Activated naive CD4-positive, alpha-beta T cell treated with anti-CD3 and anti-CD28 coated beads for 36 hours (primary cell): ENCODE measurements at regions not wholly inside any gene's neighbourhood (a gene's known extent, or its start where the extent isn't known, plus 50 kb on each side); places are given as distances from the start of the nearest gene placed in this dataset.

ENCODE experiments used
- CTCF ChIA-PET: fragments of 350-600 bp; sonication (Branson Sonifier 250); formaldehyde crosslinking; loops from one replicate; lab custom pipeline; 2021; ENCODE audit warnings: antibody characterized with exemption; lab: Charles Lee
- DNase-seq: peaks from one replicate; pipeline ENCODE4 v3.0.0-alpha.2; 2020
- H3K27ac Mint-ChIP-seq: one replicate; pipeline ENCODE4 v1.8.0; 2021; ENCODE audit warnings: mild to moderate bottlenecking, mixed read lengths
- H3K27me3 Mint-ChIP-seq: one replicate; pipeline ENCODE4 v1.8.0; 2021; ENCODE audit warnings: low read depth, mixed read lengths
- H3K36me3 Mint-ChIP-seq: one replicate; pipeline ENCODE4 v1.8.0; 2021; ENCODE audit warnings: low read depth, mixed read lengths
- H3K4me1 Mint-ChIP-seq: one replicate; pipeline ENCODE4 v1.8.0; 2021; ENCODE audit warnings: low read depth, mixed read lengths
- H3K4me3 Mint-ChIP-seq: one replicate; pipeline ENCODE4 v1.8.0; 2021; ENCODE audit warnings: mild to moderate bottlenecking, moderate library complexity, mixed read lengths
- H3K9me3 Mint-ChIP-seq: one replicate; pipeline ENCODE4 v1.8.0; 2021; ENCODE audit warnings: mixed read lengths
- intact Hi-C: fragments of 100-400 bp; cut with micrococcal nuclease; formaldehyde crosslinking; loops from one replicate; pipeline ENCODE4 v1.15.1; 2023

DNA sequence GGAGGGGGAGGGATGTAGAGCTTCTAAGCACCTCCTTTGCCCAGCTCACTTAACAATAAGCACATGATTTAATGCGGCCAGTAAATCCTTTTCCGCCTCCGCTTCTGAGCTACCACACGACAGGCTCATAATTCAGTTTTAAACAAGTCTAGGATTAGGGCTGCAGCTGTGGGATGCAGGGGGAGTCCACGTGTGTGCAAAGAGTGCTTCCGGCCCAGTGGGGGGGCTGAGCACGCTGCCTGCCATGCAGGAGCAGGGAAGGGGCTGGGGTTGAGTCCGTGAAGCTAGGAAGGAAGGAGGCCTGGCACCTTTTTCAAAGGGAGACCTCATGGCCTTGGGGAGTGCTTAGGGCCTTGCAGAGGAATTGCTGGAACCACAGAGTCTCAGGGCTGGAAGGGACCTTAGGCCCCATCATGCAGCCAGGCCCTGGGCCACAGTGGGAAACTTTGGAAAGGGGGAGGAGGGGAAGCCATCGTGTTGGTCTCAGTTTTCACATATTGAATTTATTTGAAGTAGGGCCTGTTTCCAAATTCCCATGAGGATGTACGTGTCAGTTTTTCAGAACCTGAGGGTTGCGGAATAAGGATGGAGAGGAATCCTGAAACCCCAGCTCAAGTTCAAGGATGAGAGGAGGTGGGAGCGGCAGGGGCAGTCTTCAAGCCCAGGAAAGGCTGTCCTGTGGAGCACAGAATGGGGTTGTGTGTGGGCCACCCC is 96.1 kb downstream of the VEGFA start:
- Mint-ChIP-seq H3K27ac (no peak overlapping the region), H3K9me3 (no peaks in the 10 kb centered on the region), H3K36me3 (no peaks in the 10 kb centered on the region), H3K4me1 (no peaks in the 10 kb centered on the region), H3K27me3 (no peaks in the 10 kb centered on the region), H3K4me3 (no peak overlapping the region)
- intact Hi-C loops = no loop called here
- no peak for DNase-seq
- CTCF ChIA-PET = interaction anchor here (0.7 to 0.9 kb wide), 2 partner anchors 196 to 212 kb away, joined by 3 read pairs; no protein-coding TSS in a partner anchor

DNA sequence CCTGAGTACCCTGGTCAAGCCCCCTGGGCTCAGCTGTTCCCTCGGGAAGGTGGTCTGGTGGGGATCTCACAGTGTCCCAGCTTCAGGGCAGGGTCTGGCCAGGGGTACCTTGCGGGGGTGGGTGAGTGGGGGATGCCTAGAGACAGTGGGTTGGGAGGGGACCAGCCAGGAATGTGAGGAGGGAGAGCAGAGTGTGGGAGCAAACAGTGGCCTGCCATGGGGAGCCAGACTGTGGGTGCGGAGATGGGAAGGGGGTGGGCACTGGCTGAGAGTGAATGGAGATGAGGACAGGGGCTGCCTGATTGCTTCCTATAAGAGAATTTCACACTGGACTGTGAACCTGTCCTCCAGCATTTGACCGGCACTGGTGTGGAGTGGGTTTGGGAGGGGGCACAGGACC is 95.1 kb downstream of the VEGFA start:
- no peak overlapping the region for H3K27ac Mint-ChIP-seq
- no peak overlapping the region for H3K4me3 Mint-ChIP-seq
- no peaks in the 10 kb centered on the region for H3K9me3 Mint-ChIP-seq
- no peaks in the 10 kb centered on the region for H3K36me3 Mint-ChIP-seq
- H3K4me1 Mint-ChIP-seq = no peaks in the 10 kb centered on the region
- CTCF ChIA-PET = interaction anchor here (0.7 kb wide), 1 partner anchor 197 kb away, joined by 3 read pairs; no protein-coding TSS in a partner anchor
- no peak for DNase-seq
- H3K27me3 Mint-ChIP-seq = no peaks in the 10 kb centered on the region
- intact Hi-C loops = no loop called here

DNA sequence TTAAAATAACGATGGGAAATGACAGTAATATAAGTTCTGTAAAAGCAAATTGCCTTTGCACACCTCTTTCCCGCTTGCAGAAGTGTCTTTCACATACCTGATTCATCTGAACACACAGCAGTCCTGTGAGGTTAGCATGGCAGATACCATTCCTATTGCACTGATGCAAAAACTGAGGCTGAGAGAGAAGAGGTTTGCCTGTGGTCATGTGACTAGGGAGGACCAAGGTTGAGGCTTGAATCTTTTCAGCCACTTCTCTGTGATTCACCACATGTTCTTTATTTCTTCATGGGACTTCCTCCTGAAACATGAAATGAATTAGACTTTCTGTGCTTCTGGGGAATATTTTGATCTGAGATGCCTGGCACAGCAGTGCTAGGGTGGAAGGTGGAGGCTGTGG is 92.9 kb downstream of the VEGFA start:
- intact Hi-C loops = no loop called here
- H3K27me3 Mint-ChIP-seq = no peaks in the 10 kb centered on the region
- H3K36me3 Mint-ChIP-seq = no peaks in the 10 kb centered on the region
- no peak for DNase-seq
- CTCF ChIA-PET = no interaction called here
- H3K27ac Mint-ChIP-seq = no peak overlapping the region
- no peaks in the 10 kb centered on the region for H3K4me1 Mint-ChIP-seq
- H3K4me3 Mint-ChIP-seq = no peak overlapping the region
- H3K9me3 Mint-ChIP-seq = no peaks in the 10 kb centered on the region

DNA sequence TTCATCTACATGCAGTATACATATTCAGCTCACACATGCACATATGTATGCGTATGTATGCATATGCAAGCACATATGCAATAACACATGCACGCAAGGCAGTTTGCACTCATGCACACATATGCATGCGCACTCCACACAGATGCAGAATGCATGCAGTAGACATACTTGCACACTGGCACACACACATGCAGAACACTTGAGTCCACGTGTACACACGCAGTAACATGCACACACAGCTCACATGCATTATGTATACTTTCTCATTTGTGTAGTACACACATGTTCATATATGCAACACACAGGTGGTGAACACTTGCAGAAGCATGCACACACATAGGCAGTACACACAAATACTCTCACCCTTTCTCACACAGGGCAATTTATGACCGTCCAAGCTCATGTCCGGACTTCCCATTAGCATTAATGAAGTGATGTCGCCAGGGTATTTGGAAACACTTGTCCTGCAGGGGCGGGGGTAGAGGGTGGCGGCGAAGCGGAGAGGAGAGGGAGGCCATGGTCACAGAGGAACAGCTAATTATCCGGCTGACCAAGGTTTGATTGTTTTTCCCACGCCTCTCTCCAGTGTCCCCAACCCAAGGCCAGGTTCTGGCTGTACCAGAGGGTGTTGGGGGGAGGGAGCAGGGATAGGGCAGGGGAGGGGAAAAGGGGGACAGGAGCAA is 91.3 kb downstream of the VEGFA start:
- Mint-ChIP-seq H3K4me1 (no peaks in the 10 kb centered on the region), H3K4me3 (no peak overlapping the region), H3K27ac (no peak overlapping the region), H3K36me3 (no peaks in the 10 kb centered on the region), H3K9me3 (no peaks in the 10 kb centered on the region), H3K27me3 (no peaks in the 10 kb centered on the region)
- DNase-seq = no peak
- CTCF ChIA-PET = interaction anchor here (1.2 kb wide), 1 partner anchor 33 kb away, joined by 4 read pairs; no protein-coding TSS in a partner anchor
- intact Hi-C loops = no loop called here

DNA sequence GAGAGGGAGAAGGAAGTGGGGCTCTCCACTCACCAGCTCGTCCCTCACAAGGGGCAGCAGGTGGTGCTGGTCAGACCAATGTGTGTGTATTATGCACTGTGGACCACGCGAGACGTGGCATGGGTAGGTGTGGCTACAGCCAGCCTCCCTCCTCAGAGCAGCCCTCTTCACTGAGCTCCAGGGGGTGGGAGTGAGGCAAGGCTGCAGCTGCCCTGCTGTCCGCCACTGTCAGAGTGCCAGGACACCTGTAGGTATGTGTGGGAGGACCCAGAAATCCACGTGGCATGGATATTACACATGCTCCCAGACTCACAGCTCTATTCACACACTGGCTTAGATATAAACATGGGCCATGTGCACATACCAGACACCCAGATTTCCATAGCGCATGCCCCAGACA is 90.3 kb downstream of the VEGFA start:
- Mint-ChIP-seq H3K4me1 (no peaks in the 10 kb centered on the region), H3K27me3 (no peaks in the 10 kb centered on the region), H3K36me3 (no peaks in the 10 kb centered on the region), H3K9me3 (no peaks in the 10 kb centered on the region), H3K4me3 (no peak overlapping the region), H3K27ac (no peak overlapping the region)
- intact Hi-C loops = no loop called here
- no peak for DNase-seq
- CTCF ChIA-PET = interaction anchor here (0.6 to 1.2 kb wide), 2 partner anchors 34 to 242 kb away, joined by 3 to 4 read pairs; no protein-coding TSS in a partner anchor

DNA sequence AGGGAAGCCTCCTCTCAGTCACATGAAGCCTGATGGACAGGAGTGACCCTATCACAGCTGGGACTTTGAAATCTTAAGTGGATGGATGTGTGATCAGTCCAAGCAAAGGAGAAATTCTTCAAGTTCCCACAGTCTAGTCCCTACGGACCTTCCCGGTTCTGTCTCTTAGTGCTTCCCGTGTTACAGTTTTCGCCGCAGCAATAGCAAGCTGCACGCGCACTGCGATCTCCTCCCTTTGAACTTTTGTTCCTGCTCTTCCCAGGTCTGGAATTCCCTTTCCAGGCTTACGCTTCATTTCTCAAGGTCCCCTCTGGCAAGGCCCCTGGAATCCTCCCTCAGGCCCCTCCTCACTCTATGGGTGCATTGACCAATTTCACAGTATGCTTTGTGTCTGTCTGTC is 89.2 kb downstream of the VEGFA start:
- Mint-ChIP-seq H3K36me3 (no peaks in the 10 kb centered on the region), H3K4me3 (no peak overlapping the region), H3K4me1 (no peaks in the 10 kb centered on the region), H3K9me3 (no peaks in the 10 kb centered on the region), H3K27ac (no peak overlapping the region), H3K27me3 (no peaks in the 10 kb centered on the region)
- no peak for DNase-seq
- CTCF ChIA-PET = no interaction called here
- intact Hi-C loops = no loop called here

DNA sequence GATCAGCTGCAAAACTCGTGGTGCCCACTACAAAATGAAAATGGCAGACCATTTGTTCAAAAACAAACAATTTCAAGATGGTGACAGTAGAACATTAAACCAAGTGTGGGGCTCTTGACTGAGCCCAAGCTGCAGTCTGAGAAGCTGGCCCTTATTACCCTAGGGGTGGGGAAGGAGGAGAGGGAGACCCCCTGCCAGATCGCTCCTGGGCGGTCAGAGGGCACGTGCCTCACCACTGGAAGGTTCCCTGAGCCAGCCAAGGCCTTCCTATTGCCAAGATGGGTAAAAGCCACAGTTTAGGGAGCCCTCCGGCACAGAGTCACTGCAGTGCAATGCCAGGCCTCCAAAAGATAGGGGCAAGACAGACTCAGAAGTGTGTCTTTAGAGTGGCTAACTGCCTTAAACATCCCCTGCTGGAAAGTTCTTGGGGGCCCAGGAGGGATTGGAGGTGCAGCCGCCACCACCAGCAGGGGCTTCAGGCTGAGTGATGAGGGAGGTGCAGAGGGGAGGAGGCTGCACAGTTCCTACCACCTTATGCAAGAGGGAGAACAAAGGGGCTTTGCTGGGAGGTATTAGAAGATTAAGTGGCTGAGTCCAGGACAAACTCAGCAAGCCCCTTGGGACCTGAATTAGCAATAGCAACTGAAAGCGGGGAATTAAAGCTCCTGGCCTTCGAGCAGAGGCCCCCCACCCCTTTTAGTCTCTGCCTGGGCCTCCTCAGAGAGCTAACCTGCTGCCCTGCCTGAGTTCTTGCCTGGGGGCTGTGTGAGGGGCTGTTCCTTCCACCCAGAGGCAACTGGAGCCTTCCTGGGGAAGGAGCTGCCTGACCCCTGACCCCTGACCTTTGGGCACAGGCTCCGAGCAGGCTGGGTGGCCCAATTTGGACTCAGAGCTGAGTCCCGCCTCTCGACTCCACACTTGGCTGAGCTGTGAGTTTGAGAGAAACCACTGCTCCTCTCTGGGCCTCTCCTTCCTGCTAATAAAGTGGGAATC is 88.4 kb downstream of the VEGFA start:
- Mint-ChIP-seq H3K27me3 (no peaks in the 10 kb centered on the region), H3K27ac (no peak overlapping the region), H3K4me3 (no peak overlapping the region), H3K4me1 (no peaks in the 10 kb centered on the region), H3K36me3 (no peaks in the 10 kb centered on the region), H3K9me3 (no peaks in the 10 kb centered on the region)
- CTCF ChIA-PET = no interaction called here
- intact Hi-C loops = no loop called here
- no peak for DNase-seq

DNA sequence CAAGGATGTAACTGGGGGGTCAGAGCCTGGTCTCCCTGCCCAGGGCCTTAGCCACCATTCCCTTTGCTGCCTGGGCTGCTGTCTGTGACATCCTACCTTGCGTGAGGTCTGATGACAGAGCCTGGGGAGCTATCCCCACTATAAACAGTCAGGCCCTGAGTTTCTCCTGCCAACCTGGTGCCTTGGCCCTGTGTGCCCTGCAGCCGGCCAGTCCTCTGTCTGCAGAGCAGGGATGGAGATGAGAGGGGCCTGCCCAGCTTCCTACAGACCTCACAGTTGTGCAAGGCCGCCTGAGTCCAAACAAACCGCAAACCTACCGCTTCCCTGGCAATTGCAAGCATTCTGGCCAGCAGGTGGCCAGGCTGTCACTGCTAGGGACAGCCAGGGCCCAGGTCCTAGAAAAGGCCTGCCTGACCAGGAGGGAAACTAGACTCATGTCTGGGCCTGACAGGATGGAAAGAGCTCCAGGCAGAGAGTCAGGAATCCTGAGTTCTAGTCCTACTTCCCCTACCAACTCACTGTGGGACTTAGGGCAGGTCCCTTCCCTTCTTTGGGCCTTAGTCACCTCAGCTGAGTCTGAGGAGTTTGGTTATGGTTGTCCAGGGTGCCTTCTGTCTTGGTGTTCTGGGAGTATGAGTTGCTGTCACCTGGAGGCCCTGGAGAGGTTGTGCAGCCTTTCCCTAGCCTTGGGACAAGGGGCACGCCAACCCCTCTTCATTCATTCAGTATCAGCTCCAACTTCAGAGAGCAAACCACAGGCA is 86.2 kb downstream of the VEGFA start:
- intact Hi-C loops = no loop called here
- Mint-ChIP-seq H3K9me3 (no peaks in the 10 kb centered on the region), H3K27ac (no peak overlapping the region), H3K4me1 (no peaks in the 10 kb centered on the region), H3K4me3 (no peak overlapping the region), H3K27me3 (no peaks in the 10 kb centered on the region), H3K36me3 (no peaks in the 10 kb centered on the region)
- CTCF ChIA-PET = interaction anchor here (0.9 to 1.5 kb wide), 2 partner anchors 218 to 223 kb away, joined by 4 read pairs; no protein-coding TSS in a partner anchor
- no peak for DNase-seq

DNA sequence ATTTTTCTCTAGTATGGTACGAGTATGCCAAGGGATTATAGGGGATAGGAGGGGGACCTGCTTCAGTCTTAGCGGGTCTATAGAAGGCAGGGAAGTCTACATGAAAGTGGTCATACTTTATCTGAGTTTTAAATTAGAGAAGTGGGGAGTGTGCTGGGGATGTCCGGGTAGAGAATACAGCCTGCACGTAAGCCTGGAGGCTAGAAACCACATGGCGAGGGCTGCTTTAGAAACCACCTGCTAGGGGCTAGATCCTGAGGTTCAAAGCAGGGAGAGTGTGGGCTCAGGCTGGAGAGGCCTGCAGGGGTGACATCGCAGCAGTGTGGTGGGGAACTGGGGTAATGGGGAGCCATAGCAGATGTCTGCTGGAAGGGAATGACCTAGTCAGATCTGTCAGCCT is 85.2 kb downstream of the VEGFA start:
- Mint-ChIP-seq H3K4me3 (no peak overlapping the region), H3K9me3 (no peaks in the 10 kb centered on the region), H3K27ac (no peak overlapping the region), H3K4me1 (no peaks in the 10 kb centered on the region), H3K27me3 (no peaks in the 10 kb centered on the region), H3K36me3 (no peaks in the 10 kb centered on the region)
- intact Hi-C loops = no loop called here
- DNase-seq = no peak
- CTCF ChIA-PET = no interaction called here

DNA sequence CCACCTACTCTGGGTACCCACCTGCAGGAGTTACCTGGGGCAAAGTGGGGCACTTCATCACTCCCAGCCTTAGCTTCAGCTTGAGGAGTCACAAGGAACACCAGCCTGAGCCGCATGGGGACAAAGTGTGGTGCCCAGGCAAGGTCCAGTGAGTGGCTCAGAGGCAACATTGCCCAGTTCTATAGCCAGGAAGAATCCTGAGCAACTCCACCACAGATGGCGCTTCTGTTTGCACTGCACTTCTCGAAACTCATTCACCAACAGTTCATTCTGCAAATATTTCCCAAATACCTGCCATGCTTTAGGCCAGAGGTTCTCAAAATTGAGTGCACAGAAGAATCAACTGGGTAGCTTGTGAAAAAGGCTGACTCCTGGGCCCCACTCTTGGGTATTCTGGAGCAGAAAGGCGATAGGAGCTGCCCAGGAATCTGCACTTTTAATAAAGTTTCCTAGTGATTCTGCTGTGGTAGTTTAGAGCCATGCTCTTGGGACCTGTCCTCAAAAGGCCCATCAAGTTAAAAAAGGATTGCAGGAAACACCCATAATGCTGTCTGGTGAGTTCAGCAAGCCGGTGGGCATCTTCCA is 83.1 kb downstream of the VEGFA start:
- H3K4me3 Mint-ChIP-seq = no peak overlapping the region
- intact Hi-C loops = no loop called here
- H3K9me3 Mint-ChIP-seq = no peaks in the 10 kb centered on the region
- H3K4me1 Mint-ChIP-seq = no peaks in the 10 kb centered on the region
- CTCF ChIA-PET = no interaction called here
- no peaks in the 10 kb centered on the region for H3K36me3 Mint-ChIP-seq
- no peak for DNase-seq
- no peak overlapping the region for H3K27ac Mint-ChIP-seq
- H3K27me3 Mint-ChIP-seq = no peaks in the 10 kb centered on the region

DNA sequence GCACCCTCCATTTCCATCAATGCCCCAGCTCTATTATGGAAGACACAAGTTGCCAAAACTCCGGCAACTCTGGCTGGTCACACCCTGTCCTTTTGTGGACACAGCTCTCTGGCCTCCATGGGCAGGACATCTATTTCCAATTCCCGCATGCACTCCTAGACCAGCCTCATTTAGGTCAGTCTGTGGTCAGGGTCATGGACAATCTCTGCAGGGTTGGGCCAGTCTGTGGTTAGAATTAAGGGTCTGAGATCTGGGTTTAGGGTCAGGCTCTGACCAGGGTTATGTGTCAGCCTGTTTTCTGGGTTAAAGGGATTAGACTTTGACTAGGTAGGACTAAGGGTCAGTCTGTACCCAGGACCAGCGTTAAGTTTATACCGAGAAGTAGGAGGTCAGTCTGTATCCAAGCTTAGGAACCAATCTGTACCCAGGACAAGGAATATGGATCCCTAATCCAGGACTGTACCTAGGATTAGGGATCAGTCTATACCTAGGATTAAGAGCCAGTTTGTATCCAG is 82.4 kb downstream of the VEGFA start:
- Mint-ChIP-seq H3K36me3 (no peaks in the 10 kb centered on the region), H3K4me1 (no peaks in the 10 kb centered on the region), H3K4me3 (no peak overlapping the region), H3K27ac (no peak overlapping the region), H3K27me3 (no peaks in the 10 kb centered on the region), H3K9me3 (no peaks in the 10 kb centered on the region)
- no peak for DNase-seq
- CTCF ChIA-PET = no interaction called here
- intact Hi-C loops = no loop called here
